Fibroblast of lung (primary cell): ENCODE measurements at regions not wholly inside any gene's neighbourhood (a gene's known extent, or its start where the extent isn't known, plus 50 kb on each side); places are given as distances from the start of the nearest gene placed in this dataset.

Source experiments
- CTCF ChIP-seq, 2 donors: IDR thresholded peaks in 1 of 2; conservative IDR thresholded peaks in 1 of 2; 1 replicate in 1 of 2; 2 replicates in 1 of 2; pipeline ENCODE4 v1.5.1; 2011 to 2012; ENCODE audit warnings: low read length in 2 of 2, control low read depth in 1 of 2, inconsistent platforms in 1 of 2, low read depth in 1 of 2, mild to moderate bottlenecking in 1 of 2
- EZH2 ChIP-seq: IDR thresholded peaks from 2 replicates; pipeline ENCODE4 v1.5.1; 2012; ENCODE audit warnings: low read length, control low read depth, mild to moderate bottlenecking; ENCODE audit errors: missing control alignments

DNA sequence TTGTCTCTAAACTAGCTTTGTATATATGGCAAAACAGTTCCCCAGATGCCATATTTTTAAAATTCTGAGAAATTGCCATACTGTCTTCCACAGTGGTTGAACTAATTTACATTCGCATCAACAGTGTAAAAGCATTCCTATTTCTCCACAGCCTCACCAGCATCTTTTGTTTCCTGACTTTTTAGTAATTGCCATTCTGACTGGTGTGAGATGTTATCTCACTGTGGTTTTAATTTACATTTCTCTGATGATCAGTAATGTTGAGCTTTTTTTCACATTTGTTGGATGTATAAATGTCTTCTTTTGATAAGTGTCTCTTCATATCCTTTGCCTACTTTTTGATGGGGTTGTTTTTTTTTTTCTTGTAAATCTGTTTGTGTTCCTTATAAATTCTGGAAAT lies 1222.7 kb upstream of the CITED2 start:
- TF ChIP-seq CTCF (conservative IDR thresholded peaks at IDR 0.05 in 1 of 2, IDR thresholded peaks at IDR 0.05 in 1 of 2; ENCODE audit: low read depth in 1 of 2, low read length in 2 of 2): no peak
- TF ChIP-seq EZH2: no peak
